HG02870 (cell line): ENCODE measurements at regions not wholly inside any gene's neighbourhood (a gene's known extent, or its start where the extent isn't known, plus 50 kb on each side); places are given as distances from the start of the nearest gene placed in this dataset.
A peak's percentile ranks its signal among the peaks of the same experiment; 100 is the strongest.

ENCODE experiments used
- ATAC-seq: cut with Tn5 transposase; IDR thresholded peaks from one replicate; pipeline ENCODE4 v1.9.1; 2021; ENCODE audit warnings: mild to moderate bottlenecking, moderate library complexity; ENCODE audit not compliant: unreplicated experiment

DNA sequence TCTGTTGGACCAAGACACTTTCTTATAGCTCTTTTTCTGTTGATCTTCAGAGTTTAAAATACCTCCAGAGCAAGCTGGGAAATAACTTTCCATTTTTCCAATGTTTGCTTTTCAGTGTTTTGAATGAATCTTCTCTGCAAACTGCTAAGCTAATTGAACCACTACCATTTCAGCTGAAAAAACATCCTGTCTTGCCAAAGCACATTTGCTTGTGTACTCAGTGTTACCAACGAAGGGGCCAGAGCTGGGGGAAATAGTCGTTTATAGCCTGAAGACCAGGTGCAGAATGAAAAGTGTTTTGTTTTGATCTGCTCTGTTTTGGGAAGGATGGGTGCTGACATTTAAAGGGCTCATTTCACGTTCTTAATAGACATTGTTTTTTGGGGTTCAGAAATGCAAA, 88.4 kb upstream of the CLNK start:
- no peak for ATAC-seq

- no peak for ATAC-seq
Observed at GRCh38 chr4:10765386-10765785, 80.8 kb upstream of the CLNK start.

DNA sequence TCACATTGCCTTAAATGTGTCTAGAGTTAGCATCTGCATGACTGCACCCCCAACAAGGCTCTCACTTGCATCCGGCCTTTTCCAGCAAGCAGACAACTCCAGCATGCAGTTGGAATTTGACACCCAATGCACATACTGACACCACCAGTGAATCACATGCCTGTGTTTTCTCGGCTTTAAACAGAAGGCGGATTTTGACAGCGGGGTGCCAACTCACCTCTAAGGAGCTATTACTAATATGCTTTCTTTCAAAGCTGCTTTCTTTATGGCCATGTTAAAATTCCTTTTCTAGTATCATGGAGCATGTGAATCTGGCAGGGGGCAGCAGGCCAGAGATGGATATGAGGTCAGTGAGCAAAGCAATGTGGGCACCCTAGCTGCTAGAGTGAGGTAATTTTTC, 78.0 kb upstream of the CLNK start:
- ATAC-seq: no peak

DNA sequence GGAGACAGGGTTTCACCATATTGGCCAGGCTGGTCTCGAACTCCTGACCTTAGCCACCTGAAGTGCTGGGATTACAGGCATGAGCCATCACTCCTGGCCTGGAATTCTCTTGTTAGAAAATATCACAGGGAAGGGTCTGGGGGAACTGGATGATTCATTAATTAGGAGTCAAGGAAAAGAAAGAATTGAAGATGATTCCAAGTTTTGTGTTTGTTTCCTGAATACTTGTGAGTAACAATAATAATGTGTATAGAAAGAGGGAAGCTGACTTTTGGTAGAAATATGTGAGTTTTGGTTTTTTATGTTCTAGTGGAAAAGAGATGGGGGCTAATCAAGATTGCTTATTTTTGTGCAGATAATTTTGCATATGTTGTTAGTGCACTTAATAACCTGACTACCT, 77.3 kb upstream of the CLNK start:
- ATAC-seq: no peak

- ATAC-seq: no peak
Observed at GRCh38 chr4:10760086-10760485, 75.5 kb upstream of the CLNK start.

GRCh38 chr4:10758906-10759305, 74.3 kb upstream of the CLNK start:
- ATAC-seq: no peak

GRCh38 chr4:10753856-10754402, 69.4 kb upstream of the CLNK start:
- no peak for ATAC-seq

DNA sequence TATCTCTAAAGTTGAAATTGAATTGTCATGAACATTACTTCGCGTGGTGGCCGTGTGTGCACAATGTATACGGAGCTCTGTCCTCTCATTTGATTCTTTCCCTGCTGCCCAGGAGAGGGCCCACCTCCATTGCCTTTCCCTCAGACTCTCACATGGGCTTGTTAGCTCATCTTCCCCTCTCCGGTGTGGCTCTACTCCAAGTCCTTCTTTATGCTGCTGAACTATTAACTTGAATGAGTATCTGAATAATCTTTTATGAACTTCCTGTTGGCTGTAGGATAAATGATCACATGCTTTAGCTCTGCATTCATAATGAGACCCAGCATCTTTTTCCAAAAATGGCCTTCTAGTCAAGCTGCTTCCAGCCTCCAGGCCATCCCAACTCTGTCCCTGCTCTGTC, 68.8 kb upstream of the CLNK start:
- ATAC-seq: no peak

DNA sequence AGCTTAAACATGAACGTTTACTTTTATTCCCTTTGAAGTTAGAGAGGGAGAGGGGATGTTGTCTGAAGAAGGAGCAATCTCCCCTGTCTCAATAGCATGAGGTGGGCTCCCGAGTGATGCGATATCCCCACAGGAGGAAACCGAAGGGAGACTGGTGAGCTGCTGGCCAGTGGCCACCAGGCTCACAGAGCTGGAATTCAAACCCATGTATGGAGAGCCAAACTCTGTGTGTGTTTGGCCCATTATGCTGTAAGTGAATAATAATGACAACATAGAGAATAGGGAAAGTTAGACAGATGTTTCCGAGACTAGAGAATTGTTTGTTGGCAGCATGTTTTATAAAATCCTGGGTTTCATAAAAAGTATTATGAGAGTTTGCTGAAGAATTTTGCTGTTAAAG, 66.1 kb upstream of the CLNK start:
- no peak for ATAC-seq

DNA sequence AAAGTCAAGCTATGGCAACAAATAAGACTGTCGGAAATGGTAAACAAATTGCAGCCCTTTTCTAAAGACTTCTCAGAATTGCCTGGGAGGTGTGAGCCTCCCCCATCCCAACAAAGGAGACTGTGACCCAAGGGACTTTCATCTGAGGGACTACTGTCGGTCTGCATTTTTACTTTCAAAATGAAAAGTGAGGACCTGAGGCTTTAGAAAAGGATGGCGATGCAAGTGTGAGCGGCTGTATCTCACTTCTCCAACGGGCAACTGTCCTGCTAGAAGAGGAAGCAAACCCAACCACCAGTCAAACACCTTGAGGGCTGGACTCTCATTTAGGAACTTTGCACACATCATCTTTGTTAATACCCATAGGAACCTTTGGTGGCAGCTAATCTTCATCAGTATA, 62.6 kb upstream of the CLNK start:
- peak; percentile 53 for ATAC-seq

GRCh38 chr4:10746371-10747171, 62.0 kb upstream of the CLNK start:
- no peak for ATAC-seq

DNA sequence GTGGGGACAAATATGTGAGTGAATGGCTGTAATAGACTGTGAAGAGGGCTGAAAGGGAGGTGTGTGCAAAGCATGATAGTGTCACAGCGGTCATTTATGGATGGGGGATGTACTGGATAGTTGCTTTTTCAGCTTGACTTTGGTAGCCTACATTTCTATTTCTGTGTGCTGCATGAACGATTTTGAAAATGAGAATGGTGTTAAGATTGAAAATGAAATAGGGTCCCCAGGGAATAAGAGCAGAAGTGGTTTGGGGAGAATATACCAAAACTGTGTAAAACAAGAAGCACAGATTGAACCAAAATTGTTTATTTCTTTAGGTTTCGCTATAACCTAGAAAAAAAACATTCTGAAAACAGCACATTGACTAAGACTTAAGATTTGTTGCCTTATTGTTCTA, 58.8 kb upstream of the CLNK start:
- peak; percentile 60 for ATAC-seq

DNA sequence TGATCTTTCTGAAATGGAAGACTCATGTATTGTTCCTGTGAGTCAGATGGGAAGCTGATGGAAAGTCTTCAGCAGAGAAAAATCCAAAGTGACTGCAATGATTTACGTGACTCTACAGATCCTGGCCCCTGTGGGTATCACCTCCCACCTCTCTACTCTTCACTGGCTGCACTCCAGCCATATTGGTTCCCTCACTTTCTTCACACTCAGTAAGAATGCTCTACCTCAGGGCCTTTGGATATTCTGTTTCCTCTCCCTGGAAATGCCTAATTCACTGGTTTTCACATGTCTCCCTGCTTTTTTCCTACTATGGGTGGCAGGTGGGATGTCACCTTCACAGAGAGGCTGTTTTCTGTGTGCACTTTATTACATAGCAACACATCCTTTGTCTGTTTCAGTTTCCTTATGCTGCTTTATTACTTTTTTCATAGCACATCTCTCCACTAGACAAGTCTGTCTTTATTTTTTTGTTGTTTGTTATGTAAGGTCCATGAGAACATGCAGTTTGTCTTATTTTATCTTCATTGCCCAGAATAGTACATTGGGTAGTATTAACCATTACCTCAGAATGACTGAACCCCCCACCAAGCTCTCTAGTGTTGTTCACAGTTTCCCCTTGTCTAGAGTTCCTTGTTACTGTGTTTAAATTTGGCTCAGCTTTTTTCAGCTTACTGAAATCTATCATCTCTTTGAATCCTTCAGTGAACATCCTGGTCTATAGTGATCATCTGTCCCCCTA, 57.6 kb upstream of the CLNK start:
- peak; percentile 29 for ATAC-seq

GRCh38 chr4:10740891-10741620, 56.5 kb upstream of the CLNK start:
- ATAC-seq: no peak

DNA sequence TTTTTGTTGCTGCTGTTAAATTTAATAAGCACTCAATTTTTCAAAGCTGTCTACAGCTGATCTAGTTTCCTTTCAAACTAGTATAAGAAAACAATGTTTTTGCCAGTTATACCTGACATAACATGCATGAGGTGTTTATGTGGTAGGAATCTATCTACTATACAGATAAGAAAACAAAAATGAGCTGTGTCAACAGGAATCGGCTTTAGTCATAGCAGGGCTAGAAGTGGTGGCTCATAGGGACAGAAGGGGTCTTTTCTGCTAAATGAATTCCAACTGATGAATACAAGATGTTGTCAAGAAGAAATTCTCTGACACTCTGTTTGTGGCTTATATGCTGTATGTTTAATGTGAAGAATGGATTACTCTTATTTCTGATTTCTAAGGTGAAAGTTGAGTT, 55.7 kb upstream of the CLNK start:
- ATAC-seq: no peak

- ATAC-seq: no peak
Observed at GRCh38 chr4:10738826-10739489, 54.4 kb upstream of the CLNK start.

DNA sequence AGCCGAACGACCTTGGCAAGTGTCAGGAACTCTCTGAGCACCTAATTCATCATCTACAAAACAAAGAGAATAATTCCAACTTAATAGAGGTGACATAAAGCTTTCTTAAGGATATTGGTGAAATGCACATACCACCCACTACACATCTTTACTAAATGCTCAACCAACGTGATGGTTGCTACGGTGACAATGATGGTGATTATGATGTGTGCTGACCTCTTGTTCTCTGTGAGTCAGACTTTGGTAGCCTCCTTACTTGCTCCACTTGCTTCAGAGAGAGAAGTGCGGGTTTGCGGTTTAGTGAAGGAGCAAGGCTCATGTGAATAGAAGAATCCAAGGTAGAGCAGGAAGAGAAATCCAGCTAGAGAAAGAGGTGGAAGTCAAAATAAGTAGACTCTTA, 52.8 kb upstream of the CLNK start:
- no peak for ATAC-seq

DNA sequence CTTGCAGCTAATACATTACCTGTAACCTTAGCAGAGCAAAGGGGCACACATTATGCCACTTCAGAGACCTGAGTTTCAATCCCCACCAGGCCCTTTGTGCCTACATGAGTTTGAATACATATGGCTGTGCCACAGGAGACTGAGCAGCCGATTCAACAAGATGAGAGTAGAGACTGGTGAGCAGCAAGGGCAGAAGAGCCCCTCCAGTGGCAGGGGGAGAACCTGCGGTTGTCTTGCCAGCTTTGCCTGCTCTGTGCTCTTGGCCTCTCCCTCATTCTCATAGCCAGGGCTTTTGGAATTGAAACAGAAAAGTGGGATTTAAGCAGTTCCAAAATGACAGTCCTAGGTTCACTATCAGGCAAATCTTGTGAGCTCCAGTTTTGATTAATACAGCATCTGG, 52.3 kb upstream of the CLNK start:
- ATAC-seq: no peak

DNA sequence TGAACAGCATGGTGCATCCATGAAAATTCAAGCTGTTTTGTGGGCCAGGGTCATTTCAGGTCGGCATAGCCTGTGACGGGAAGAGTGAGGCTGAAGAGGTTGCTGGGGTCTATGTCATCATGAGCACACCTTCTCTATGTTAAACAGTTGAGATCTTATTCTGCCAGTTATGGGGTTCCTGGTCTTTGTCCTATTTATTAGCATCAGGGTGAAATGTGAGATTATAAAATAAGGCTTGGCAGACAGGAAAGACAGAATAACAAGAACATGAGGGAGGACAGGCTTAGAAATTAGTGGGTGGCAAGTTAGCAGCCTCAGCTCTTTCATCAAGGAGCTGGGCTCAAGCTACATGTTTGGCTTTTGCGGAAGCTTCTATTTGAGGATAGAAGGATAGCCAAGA, 51.7 kb upstream of the CLNK start:
- ATAC-seq: no peak

DNA sequence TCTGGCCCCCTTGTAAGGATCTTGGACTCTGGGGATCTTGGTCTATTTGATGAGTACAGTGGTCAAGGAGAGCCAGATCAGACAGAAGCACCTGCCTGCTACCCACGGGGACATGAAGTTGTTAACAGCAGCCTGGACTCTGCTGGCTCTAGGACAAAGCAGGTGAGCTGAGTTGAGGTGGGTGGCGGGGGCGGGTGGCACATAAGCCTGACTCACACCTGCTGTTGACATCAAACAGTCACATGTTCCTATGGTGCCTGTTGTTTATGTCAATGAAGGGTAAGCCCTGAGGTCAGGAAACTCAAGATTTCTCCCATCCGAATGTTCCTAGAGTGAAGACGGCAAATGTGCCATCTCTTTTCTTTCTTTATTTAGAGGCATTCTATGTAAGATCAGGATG, 50.1 kb upstream of the CLNK start:
- no peak for ATAC-seq
